ENCODE measurements at regions not wholly inside any gene's neighbourhood (a gene's known extent, or its start where the extent isn't known, plus 50 kb on each side); places are given as distances from the start of the nearest gene placed in this dataset.

DNA sequence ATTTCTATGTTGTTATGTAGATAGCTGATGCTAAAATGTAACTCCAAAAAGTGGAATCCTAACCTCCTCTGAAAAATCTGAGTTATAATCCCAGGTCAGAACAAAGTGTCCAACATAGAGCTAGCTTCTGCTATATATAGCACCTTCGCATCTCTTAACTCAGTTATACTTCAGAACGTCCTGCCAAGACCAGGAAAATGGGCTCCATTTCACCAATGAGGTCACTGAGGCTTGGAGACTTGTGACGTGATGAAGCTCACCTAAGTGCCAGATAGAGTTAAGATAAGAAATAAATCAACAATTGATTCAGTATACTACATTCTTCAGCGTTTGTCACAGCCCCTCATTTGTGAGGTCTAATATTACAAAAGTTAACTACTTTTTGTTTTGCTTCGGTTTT is 88.8 kb downstream of the KCTD12 start:
- intact Hi-C loops (cut with micrococcal nuclease) = no loop called here
- DNase-seq = no peak
- ATAC-seq = no peak

- no peak for ATAC-seq
- no peak for DNase-seq
- intact Hi-C loops (cut with micrococcal nuclease) = no loop called here
These were observed 89.4 kb downstream of the KCTD12 start for GRCh38 chr13:76796851-76797250.

DNA sequence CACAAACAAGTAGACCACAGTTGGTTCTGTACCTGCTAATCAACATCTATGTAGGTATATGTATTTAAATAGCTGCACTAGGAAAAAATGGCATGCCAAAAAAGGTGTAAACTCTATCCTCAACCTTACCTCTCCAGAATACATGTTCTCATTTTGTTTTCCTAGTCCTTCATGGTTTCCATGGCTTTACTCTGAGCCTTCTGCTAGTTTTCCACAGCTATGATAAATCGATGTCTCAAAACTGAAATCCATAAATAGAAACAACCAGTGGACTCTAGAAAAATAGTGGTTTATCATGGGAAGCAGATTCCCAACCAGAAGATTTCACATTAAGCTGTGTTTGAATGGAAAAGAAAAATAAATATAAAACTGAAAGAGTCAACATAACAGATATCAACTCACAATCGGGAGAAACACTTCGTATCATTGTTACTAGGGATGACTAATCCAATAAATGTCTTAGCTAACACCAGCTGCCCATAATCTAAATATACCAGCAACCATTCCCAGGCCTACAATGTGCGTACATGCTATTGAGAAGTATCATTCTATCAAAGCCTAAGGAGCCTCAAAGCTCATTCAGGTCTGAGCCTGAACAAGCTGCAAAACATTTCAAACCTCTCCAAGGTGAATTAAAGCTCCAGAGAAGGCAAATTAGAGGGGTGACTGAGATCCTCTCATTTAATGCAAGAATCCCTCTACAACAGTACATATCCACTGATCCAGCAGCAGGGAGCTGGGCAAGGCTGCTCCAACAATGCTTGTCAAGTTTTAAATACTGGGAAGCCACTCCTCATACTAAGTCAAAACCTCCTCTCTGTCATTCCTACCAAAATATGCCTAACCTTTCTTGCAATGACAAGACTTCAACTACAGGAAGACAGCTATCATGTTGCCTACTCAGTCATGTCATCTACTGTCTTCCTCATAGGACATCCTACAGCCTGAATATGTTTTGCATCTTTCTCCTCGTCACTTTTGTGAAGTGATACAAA is 90.2 kb downstream of the KCTD12 start:
- ATAC-seq (no peak), DNase-seq (no peak)
- intact Hi-C loops (cut with micrococcal nuclease) = no loop called here

GRCh38 chr13:76792731-76793347 is 93.4 kb downstream of the KCTD12 start:
- ATAC-seq (peak; percentile 90), DNase-seq (no peak)
- intact Hi-C loops (cut with micrococcal nuclease) = no loop called here

- DNase-seq (peak; percentile 31), ATAC-seq (peak; percentile 41)
- intact Hi-C loops (cut with micrococcal nuclease) = no loop called here
These were observed 95.0 kb downstream of the KCTD12 start for GRCh38 chr13:76790980-76791819.

DNA sequence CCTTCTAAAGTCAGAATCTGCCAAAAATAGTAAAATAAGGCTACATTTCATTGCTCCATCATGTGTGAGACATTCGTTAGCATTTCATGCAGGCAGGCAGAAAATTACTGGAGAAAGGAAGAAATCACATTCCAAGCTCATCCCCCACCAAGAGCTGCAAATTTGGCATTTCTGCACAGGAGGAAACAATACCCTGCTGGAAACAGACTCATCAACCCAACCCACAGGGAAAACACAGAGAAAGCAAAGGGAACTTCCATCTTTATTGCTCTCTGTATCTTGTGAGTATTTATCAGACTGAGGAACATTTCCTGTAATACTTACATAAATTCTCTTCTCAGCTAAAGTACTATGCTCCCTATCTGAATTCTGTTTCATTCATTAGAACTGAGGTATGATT is 95.7 kb downstream of the KCTD12 start:
- intact Hi-C loops (cut with micrococcal nuclease) = no loop called here

GRCh38 chr13:76783798-76784197 is 102.4 kb downstream of the KCTD12 start:
- no peak for DNase-seq
- intact Hi-C loops (cut with micrococcal nuclease) = no loop called here
- ATAC-seq = no peak

More for the DNA sequence above, 95.7 kb downstream of the KCTD12 start:
- ATAC-seq (no peak), DNase-seq (no peak)

GRCh38 chr13:76778853-76779252 is 107.4 kb downstream of the KCTD12 start:
- ATAC-seq (no peak), DNase-seq (no peak)
- intact Hi-C loops (cut with micrococcal nuclease) = no loop called here

DNA sequence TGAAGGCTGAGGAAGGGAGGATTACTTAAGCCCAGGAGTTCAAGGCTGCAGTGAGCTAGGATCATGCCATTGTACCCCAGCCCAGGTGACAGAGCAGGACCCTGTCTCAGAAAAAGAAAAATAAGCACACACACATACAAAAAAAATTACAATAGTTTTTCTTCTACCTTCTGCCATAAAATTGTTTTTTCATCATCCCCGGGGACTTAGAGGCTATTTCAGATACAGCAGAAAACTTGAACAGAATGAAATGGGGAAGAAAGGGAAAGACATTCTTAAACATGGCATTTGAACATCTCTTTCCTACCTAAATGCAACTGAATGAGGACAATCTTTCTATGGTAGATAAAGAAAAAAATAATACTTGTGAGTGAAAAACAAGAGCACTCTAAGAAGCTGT is 109.1 kb downstream of the KCTD12 start:
- no peak for DNase-seq
- no peak for ATAC-seq
- intact Hi-C loops (cut with micrococcal nuclease) = no loop called here

GRCh38 chr13:76775088-76775740 is 111.0 kb downstream of the KCTD12 start:
- DNase-seq (no peak), ATAC-seq (peak; percentile 67)
- intact Hi-C loops (cut with micrococcal nuclease) = no loop called here

GRCh38 chr13:76773448-76774094 is 112.6 kb downstream of the KCTD12 start:
- intact Hi-C loops (cut with micrococcal nuclease) = no loop called here
- no peak for ATAC-seq
- DNase-seq = no peak

GRCh38 chr13:76772241-76772640 is 114.0 kb downstream of the KCTD12 start:
- intact Hi-C loops (cut with micrococcal nuclease) = no loop called here

DNA sequence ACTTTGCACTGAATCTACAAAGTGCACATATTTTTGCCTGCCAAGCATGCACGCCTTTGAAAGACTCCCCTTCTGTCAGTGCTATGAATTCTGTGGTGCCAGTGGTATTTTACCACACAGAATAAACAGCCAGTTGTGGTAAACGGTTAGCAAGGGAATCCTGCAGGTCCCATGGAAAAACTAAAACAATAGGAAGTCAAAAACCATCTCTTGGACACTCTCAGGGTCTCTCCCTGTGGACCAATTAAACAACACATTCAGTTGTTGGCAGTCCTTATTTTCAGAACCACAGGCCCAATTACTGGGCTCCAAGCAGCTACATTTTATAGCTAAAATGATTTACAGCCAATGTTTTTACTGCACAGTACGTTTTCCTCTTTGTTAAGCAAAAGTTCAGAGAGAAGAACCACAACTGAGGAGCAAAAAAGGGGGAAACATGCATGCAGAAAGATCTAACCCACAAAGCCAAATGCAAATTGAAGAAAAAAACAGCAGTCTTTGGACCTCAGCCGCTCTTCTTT is 116.9 kb downstream of the KCTD12 start:
- ATAC-seq (no peak), DNase-seq (no peak)
- intact Hi-C loops (cut with micrococcal nuclease) = no loop called here

More at GRCh38 chr13:76772241-76772640, 114.0 kb downstream of the KCTD12 start:
- no peak for ATAC-seq
- no peak for DNase-seq

DNA sequence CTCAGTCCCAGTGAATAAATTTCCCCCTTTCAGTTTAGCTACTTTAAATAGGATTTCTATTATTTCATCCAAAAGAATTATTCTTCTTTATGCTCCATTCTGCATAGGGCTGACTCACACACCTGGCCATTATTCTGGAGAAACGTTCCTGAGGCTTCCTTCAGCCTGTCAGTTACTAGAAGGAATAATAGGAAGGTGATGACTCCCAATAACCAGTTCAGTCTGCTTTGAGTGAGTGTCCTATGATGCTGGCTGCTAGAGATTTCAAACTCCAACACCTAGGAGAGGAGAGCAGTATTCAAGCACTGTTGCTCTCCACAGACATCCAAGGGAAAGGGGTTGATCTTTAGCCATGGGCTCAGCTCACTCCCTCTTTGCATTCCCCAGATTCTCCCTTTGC is 117.8 kb downstream of the KCTD12 start:
- intact Hi-C loops (cut with micrococcal nuclease) = no loop called here
- ATAC-seq = no peak
- DNase-seq = no peak

DNA sequence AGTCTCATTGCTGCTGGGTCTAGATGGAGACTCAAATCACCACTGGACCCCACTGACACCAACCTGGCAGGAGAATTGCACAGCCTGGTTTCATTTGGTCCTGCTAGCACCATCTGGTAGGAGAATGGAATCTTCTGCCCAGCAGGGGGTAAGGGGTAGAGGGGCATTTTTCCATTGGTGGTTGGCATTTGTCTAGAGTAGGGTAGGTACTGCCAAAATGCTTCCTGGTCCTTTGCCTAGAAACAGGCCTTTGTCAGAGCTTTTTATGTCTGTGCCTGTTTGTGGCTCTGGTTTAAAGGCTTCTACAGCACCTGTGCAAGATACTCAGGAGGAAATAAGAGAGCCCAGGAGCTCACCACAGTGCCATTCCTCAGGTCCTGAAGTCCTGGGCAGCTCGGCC is 121.3 kb downstream of the KCTD12 start:
- intact Hi-C loops (cut with micrococcal nuclease) = no loop called here
- DNase-seq (no peak), ATAC-seq (no peak)

GRCh38 chr13:76764429-76764828 is 121.8 kb downstream of the KCTD12 start:
- DNase-seq (peak; percentile 62), ATAC-seq (peak; percentile 97)
- intact Hi-C loops (cut with micrococcal nuclease) = no loop called here

DNA sequence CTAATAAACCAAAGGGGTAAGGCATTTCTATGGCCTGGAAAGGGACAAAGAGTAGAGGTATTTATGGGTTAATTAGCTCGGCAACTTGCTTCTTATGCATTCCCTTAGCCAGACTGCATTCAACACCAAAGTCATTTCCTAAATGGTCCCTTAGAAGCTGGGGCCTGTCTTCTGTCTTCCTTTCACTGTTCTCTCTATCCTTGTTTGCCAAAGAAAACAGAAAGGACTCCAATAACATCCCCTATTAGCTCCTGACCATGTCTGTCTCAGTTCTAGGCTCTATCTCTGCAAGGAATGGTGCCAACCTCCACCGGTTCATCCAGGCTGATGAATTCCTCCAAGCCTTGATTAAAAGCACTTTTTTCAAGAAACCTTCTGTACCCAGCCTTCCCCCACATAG is 123.5 kb downstream of the KCTD12 start:
- intact Hi-C loops (cut with micrococcal nuclease) = no loop called here
- DNase-seq (peak; percentile 29), ATAC-seq (peak; percentile 78)

- ATAC-seq (no peak), DNase-seq (no peak)
- intact Hi-C loops (cut with micrococcal nuclease) = no loop called here
These were observed 126.3 kb downstream of the KCTD12 start for GRCh38 chr13:76759877-76760276.

All from left ventricle myocardium superior (tissue), 1 donor.